Thymus (tissue), 11 donors: ENCODE measurements at regions not wholly inside any gene's neighbourhood (a gene's known extent, or its start where the extent isn't known, plus 50 kb on each side); places are given as distances from the start of the nearest gene placed in this dataset.

ENCODE experiments used
- DNase-seq, 9 donors: peaks; one replicate each; pipeline ENCODE4 v3.0.0-alpha.2; 2013; ENCODE audit warnings: low spot score in 9 of 9, low read depth in 6 of 9, missing footprints in 1 of 9
- H3K27ac ChIP-seq, 2 donors: one replicate each; pipeline ENCODE4 v1.5.1; 2013; ENCODE audit warnings: control low read depth in 1 of 2, low read depth in 1 of 2, low read length in 1 of 2, mild to moderate bottlenecking in 1 of 2, moderate library complexity in 1 of 2
- H3K27me3 ChIP-seq, 2 donors: one replicate each; pipeline ENCODE4 v1.5.1; 2013; ENCODE audit warnings: low read length in 1 of 2; ENCODE audit not compliant: control insufficient read depth in 2 of 2, insufficient read depth in 1 of 2
- H3K36me3 ChIP-seq, 2 donors: one replicate each; pipeline ENCODE4 v1.5.1; 2013; ENCODE audit warnings: low read length in 1 of 2, mild to moderate bottlenecking in 1 of 2, moderate library complexity in 1 of 2; ENCODE audit not compliant: control insufficient read depth in 2 of 2, insufficient read depth in 2 of 2
- H3K4me1 ChIP-seq, 2 donors: one replicate each; pipeline ENCODE4 v1.5.1; 2013; ENCODE audit warnings: low read length in 2 of 2; ENCODE audit not compliant: control insufficient read depth in 2 of 2, insufficient read depth in 2 of 2
- H3K4me3 ChIP-seq, 2 donors: one replicate each; pipeline ENCODE4 v1.5.1; 2013; ENCODE audit warnings: low read length in 2 of 2, control low read depth in 1 of 2, mild to moderate bottlenecking in 1 of 2
- H3K9me3 ChIP-seq, 2 donors: one replicate each; pipeline ENCODE4 v1.5.1; 2013; ENCODE audit warnings: low read length in 1 of 2, mild to moderate bottlenecking in 1 of 2; ENCODE audit not compliant: control insufficient read depth in 2 of 2, insufficient read depth in 1 of 2
- WGBS: extraction: QIAGEN DNeasy Blood & Tissue Kit; methylation state at CpG from one replicate; pipeline ENCODE4 v1.1.7; 2013; 5-methylcytosine and 5-hydroxymethylcytosine counted together
- donor health status: healthy.

- H3K36me3 ChIP-seq = no peaks in the 10 kb centered on the region
- WGBS = 96% methylated on average over 3 of the region's 3 CpGs
These were observed 73.6 kb downstream of the DACT1 start for GRCh38 chr14:58711382-58711781.

GRCh38 chr14:58712357-58712756 lies 74.6 kb downstream of the DACT1 start:
- H3K27ac ChIP-seq = no peak overlapping the region
- no peak for DNase-seq
- no peaks in the 10 kb centered on the region for H3K27me3 ChIP-seq
- no peaks in the 10 kb centered on the region for H3K36me3 ChIP-seq
- H3K4me3 ChIP-seq = no peak overlapping the region
- 94% methylated on average over 6 of the region's 6 CpGs for WGBS
- H3K4me1 ChIP-seq = no peaks in the 10 kb centered on the region
- no peaks in the 10 kb centered on the region for H3K9me3 ChIP-seq

More at GRCh38 chr14:58711382-58711781, 73.6 kb downstream of the DACT1 start:
- H3K27ac ChIP-seq = no peak overlapping the region
- H3K4me3 ChIP-seq = no peak overlapping the region
- H3K27me3 ChIP-seq = no peaks in the 10 kb centered on the region
- no peaks in the 10 kb centered on the region for H3K4me1 ChIP-seq
- no peaks in the 10 kb centered on the region for H3K9me3 ChIP-seq
- DNase-seq = no peak

DNA sequence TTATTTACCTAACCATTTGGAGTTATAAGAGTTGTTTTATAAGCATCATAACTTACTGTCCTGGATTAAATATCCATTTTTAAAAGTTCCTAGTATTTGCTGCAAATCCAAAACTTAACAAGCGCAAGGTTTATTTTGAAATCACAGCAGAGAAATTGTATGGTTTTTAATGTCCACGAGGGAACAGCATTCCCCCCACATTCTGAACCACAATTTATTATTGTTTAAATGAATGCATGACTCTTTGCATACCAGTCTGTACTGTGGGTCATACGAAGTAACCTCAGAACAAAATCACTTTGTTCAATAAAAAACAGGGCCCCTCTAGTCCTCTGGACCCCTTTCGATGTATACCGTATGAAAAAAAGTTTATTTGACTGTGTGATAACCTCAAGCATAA lies 75.9 kb downstream of the DACT1 start:
- no peak overlapping the region for H3K27ac ChIP-seq
- no peaks in the 10 kb centered on the region for H3K4me1 ChIP-seq
- DNase-seq = no peak
- H3K9me3 ChIP-seq = no peaks in the 10 kb centered on the region
- H3K36me3 ChIP-seq = no peaks in the 10 kb centered on the region
- no peaks in the 10 kb centered on the region for H3K27me3 ChIP-seq
- no peak overlapping the region for H3K4me3 ChIP-seq
- WGBS = 94% methylated on average over 5 of the region's 5 CpGs

DNA sequence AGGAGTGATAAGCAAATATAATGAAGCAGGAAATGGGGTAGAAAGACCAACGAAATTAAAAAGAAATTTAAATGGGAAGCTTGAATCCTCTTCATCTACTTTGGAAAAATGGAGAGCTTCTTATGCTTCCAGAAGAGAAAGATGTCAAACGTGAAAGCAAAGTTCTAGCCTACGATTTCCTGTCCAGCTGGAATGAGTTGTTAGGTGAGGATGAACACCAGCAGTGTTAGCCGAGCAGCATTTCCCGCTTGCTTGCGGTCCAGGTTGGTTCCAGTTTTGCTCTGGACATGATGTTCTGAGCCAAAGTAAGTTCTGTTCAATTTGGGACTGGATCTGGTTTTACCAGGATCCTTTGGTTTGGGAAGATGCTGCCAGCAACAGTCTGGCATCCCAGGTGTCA lies 78.9 kb downstream of the DACT1 start:
- Histone ChIP-seq H3K4me1 (no peaks in the 10 kb centered on the region), H3K9me3 (no peaks in the 10 kb centered on the region), H3K27ac (no peak overlapping the region), H3K4me3 (no peak overlapping the region), H3K27me3 (no peaks in the 10 kb centered on the region), H3K36me3 (no peaks in the 10 kb centered on the region)
- DNase-seq = no peak
- WGBS = 86% methylated on average over 6 of the region's 6 CpGs

GRCh38 chr14:58717211-58717610 lies 79.4 kb downstream of the DACT1 start:
- Histone ChIP-seq H3K27ac (no peak overlapping the region), H3K27me3 (no peaks in the 10 kb centered on the region), H3K4me3 (no peak overlapping the region), H3K36me3 (no peaks in the 10 kb centered on the region), H3K4me1 (no peaks in the 10 kb centered on the region), H3K9me3 (no peaks in the 10 kb centered on the region)
- no peak for DNase-seq

DNA sequence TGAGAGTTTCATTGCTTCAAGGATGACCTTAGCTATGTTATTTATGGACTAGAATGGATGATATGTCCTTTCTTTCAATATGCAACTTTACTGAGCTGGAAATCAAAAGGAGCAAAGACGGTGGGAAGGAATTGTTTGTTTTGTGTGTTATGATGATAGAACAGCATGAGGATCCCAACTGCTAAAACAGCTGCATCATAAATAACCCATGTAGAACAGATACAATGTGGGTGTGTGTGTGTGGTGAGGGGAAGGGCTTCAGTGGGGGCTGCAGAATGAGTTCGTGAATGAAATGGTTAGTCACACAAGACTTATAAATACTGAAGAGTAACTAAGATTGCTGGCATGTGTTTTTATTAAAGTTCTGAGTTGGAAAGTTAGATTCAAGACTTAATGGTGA lies 80.1 kb downstream of the DACT1 start:
- no peak for DNase-seq
- H3K36me3 ChIP-seq = no peaks in the 10 kb centered on the region
- H3K9me3 ChIP-seq = no peaks in the 10 kb centered on the region
- H3K27me3 ChIP-seq = no peaks in the 10 kb centered on the region
- no peak overlapping the region for H3K4me3 ChIP-seq
- no peak overlapping the region for H3K27ac ChIP-seq
- H3K4me1 ChIP-seq = no peaks in the 10 kb centered on the region
- 95% methylated on average over 2 of the region's 2 CpGs for WGBS

DNA sequence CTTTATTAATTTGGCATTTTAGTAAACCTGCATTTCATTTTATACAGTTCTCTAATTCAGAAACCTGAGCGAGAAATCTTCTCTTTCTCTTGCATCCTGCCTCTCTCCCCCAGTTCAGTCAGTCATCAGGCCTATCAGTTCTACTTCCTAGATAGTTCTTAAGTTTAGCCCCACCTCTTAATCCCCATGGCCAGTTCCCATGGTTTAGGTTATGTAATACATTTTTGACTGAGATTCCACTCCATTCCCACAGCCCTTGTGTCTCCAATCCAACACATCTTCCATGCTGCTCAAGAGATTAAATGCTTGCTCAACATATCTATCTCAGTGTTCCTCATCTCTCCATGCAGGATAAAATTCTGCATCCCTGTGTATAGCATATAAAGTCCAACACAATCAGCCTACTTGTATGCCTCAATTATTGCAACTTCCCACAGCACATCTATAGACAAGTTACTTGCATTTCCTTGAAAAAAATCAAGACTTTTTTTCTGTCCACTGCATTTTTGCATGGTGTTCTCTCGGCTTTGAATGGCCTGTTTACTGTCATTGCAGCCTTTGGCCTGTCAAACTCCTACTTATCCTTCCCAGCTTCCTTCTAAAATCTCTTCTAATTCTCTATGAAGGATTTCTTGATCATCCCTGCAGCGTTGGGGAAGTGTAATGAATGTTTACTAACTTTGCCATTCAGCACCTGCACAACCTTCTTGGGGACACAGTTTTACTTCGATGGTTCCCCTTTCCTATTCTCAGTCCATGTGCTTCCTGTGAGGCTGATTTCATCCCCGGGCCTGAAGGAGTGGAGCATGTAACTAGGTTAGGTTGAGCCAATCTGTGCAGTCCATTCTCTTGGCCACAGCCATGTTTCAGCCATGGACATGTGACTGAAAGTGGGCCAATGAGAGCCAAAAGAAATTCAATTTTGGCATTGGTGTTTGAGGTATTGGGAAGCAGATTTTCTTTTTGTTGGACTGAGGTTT lies 80.8 kb downstream of the DACT1 start:
- Histone ChIP-seq H3K27me3 (no peaks in the 10 kb centered on the region), H3K9me3 (no peaks in the 10 kb centered on the region), H3K27ac (no peak overlapping the region), H3K4me1 (no peaks in the 10 kb centered on the region), H3K36me3 (no peaks in the 10 kb centered on the region), H3K4me3 (no peak overlapping the region)
- 41% methylated on average over 5 of the region's 5 CpGs for WGBS
- no peak for DNase-seq

DNA sequence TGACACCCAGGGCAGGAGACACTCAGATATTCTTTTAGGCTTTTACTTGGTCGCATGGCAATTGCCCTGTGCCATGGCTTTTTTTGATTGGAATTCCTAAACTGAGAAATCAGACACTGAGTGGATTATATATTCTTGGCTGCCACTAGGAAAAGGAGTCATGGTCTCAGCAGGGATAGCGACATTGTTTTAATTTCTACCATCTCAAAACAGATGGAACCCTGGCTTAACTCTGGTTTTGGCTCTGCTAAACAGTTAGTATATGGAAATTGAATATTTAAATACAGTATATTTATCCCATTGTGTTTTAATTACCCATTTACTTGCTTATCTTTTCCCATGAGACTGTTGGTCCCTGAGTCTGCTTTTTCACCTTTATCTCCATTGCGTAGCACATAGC lies 84.0 kb downstream of the DACT1 start:
- H3K4me1 ChIP-seq = no peaks in the 10 kb centered on the region
- H3K27me3 ChIP-seq = no peaks in the 10 kb centered on the region
- no peak overlapping the region for H3K27ac ChIP-seq
- H3K36me3 ChIP-seq = no peaks in the 10 kb centered on the region
- DNase-seq = no peak
- H3K9me3 ChIP-seq = no peaks in the 10 kb centered on the region
- 95% methylated on average over 3 of the region's 3 CpGs for WGBS
- no peak overlapping the region for H3K4me3 ChIP-seq

DNA sequence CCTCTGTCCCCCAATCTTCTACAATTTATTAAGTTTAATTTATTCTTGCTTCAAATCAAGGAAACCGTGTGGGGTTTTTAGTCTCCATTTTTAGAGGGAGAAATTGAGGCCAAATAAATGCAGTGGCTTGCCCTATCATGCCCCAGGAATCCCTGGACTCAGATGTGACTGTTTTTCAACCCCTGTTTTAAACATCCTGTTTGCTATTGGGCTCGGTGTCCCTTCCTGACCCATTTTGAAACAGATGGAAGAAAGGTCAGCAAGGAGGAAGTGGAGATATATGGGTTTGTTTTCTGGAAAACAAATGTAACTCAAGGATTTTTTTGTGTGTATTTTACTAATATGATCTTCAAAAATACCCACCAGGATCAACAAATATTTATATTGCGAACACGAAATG lies 84.7 kb downstream of the DACT1 start:
- H3K9me3 ChIP-seq = no peaks in the 10 kb centered on the region
- H3K27me3 ChIP-seq = no peaks in the 10 kb centered on the region
- 91% methylated on average over 4 of the region's 4 CpGs for WGBS
- no peak for DNase-seq
- no peaks in the 10 kb centered on the region for H3K36me3 ChIP-seq
- no peak overlapping the region for H3K4me3 ChIP-seq
- H3K27ac ChIP-seq = no peak overlapping the region
- H3K4me1 ChIP-seq = no peaks in the 10 kb centered on the region
